ENCODE measurements at regions not wholly inside any gene's neighbourhood (a gene's known extent, or its start where the extent isn't known, plus 50 kb on each side); places are given as distances from the start of the nearest gene placed in this dataset.
"Not testable (repeated sequence)": the region's sequence is repeated elsewhere in the genome, so short reads cannot be mapped to it uniquely, and the experiment has no call there.

DNA sequence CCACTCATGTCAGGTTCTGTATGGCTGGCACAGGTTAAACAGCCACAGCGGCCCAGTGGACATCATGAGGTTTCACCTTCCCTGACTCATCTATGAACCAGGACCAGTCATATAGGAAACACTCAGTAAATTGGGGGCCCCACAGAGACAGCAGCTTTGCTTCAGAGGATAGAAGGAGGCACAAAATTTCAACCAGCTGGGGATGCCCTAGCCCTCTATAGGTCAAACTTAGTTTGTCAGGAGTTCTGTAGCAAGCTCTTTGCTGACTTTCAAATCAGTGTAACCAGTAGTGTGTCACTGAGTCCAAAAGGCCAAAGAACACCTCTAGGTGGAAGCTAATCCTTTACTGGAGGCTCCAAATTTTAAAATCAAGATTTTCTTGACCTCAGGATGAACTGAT is 4157.8 kb upstream of the TPTE start:
- DNase-seq; ATAC-seq (ENCODE audit: poor library complexity); intact Hi-C loops (cut with DNase I): not testable (repeated sequence)

DNA sequence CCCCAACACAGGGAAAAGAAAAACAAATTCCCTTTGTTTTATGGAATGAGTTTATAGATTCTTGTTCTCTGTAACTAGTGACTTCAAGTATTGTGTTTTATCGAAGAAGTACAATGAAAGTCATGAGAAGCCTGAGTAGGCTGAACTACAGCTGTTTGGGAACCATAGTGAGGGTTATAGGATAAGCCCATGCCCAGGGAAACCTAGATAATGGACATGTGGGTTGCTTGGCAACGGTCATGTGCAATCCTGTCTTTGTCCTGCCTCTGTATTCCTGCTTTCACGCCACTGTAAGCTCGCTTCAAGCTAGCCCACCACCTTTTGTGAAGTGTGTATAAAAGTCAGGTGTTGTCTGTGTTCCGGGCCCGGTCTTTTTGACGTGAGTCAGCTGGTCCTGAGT is 4152.6 kb upstream of the TPTE start:
- intact Hi-C loops (cut with DNase I); ATAC-seq (ENCODE audit: poor library complexity); DNase-seq: not testable (repeated sequence)

DNA sequence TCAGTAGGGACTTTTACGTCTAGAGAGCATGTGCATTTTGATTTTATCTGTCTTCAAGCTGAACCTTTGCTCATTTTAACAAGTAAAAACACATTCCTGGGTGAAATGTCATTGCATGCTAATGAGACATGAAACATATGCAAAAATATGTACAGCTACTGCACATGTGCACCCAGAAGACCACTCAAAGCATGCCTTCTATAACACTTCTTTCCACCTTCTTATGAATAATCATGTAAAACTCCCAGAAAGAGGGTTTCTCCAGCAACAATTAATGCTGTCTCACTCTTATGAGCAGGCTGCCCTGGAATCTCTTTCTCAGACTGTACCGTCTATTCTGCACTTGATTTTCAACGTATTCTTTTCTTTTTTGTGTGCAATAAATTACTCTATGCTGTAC is 4148.1 kb upstream of the TPTE start:
- intact Hi-C loops (cut with DNase I); DNase-seq; ATAC-seq (ENCODE audit: poor library complexity): not testable (repeated sequence)

DNA sequence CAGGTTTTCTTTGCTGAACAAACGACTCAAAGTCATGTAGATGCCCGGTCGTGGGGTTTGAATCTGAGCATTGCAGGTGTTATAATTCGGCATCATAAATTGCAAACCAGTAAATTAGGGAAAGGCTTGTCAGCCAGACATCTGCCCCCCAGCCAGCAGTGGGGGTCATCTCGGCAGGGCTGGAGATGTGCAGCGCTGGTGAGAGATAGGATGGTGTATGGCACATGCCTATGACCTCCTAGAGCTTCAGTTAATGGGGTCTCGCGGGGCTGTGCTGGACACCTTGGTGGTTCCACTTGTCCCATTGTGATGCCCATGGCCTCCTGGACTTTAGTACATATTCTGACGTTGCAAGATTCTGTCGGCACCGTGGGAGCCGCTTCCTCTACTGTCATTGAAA is 4147.2 kb upstream of the TPTE start:
- ATAC-seq (ENCODE audit: poor library complexity); intact Hi-C loops (cut with DNase I): not testable (repeated sequence)
- DNase-seq: peak; percentile 53

DNA sequence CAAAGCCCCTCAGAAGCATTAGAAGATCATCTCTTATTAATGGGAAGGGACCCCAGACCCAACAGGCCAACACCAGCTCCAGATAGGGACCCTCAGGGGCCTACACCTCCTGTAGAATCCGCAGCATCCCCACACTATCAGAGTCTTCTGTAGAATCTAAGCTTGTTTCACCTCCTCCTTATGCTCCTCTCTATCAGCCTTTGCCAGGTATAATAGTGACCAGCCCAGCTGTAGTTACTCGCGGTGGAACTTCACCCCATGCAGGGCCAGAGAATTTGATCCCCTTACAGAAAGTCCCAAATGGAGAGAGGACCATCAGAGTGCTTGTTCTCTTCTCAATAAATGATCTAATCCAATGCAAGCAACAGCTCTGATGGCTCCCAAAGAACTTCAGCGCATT is 4146.5 kb upstream of the TPTE start:
- DNase-seq: peak; percentile 19
- intact Hi-C loops (cut with DNase I); ATAC-seq (ENCODE audit: poor library complexity): not testable (repeated sequence)

DNA sequence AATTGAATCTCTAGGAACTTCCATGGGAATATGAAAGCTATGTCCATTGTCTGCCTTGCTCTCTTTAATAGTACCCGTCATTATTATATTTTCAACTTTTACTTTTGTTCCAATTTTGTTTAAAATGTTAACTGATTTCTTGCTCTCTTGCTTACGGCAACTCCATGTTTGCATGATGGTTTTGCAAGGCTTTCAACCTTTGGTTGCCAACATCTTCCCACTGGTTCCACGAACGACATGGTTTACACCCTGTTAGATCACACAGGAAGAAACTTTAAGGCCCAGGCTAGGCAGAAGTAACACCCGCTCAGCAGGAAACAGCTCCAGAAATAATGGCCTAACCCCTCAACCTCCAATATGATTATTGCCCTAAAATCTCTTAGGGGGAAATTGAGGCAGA is 4145.6 kb upstream of the TPTE start:
- DNase-seq; intact Hi-C loops (cut with DNase I); ATAC-seq (ENCODE audit: poor library complexity): not testable (repeated sequence)

DNA sequence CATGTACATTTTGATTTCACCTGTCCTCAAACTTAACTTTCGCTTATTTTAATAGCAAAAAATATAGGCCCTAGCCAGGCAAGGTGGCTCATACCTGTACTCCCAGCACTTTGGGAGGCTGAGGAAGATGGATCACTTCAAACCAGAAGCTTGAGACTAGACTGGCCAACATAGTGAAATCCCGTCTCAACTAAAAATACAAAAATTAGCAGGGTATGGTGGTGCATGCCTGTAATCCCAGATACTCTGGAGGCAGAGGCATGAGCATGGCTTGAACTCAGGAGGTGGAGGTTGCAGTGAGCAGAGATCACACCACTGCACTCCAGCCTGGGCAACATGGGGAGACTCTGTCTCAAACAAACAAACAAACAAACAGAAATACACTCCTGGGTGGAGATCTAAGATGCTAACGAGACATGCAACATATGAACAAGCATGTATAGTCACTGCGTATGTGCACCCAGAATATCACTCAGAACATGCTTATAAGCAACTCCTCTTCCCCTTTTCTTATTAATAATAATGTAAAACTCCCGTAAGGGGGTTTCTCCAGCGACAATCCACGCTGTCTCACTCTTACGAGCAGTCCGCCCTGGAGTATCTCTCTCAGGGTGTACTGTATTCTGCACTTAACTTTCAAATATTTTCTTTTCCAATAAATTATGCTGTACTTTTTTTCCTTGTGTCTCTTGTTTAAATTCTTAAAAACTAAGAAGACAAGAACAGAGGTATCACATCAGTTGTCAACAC is 4144.9 kb upstream of the TPTE start:
- intact Hi-C loops (cut with DNase I); ATAC-seq (ENCODE audit: poor library complexity): not testable (repeated sequence)
- DNase-seq: peak; percentile 17
